Mucosa of stomach (tissue), 1 donor: ENCODE measurements at regions not wholly inside any gene's neighbourhood (a gene's known extent, or its start where the extent isn't known, plus 50 kb on each side); places are given as distances from the start of the nearest gene placed in this dataset.

Source experiments
- H3K27me3 ChIP-seq: one replicate; pipeline ENCODE4 v1.7.0; 2013; ENCODE audit warnings: mild to moderate bottlenecking, low read length; ENCODE audit not compliant: control insufficient read depth, insufficient read depth
- H3K36me3 ChIP-seq: one replicate; pipeline ENCODE4 v1.7.0; 2013; ENCODE audit warnings: low read length; ENCODE audit not compliant: control insufficient read depth, insufficient read depth
- H3K4me1 ChIP-seq: one replicate; pipeline ENCODE4 v1.7.0; 2013; ENCODE audit warnings: mild to moderate bottlenecking, low read length; ENCODE audit not compliant: control insufficient read depth, insufficient read depth
- H3K4me3 ChIP-seq: one replicate; pipeline ENCODE4 v1.7.0; 2013; ENCODE audit warnings: low read length
- H3K9ac ChIP-seq: one replicate; pipeline ENCODE4 v1.7.0; 2013; ENCODE audit warnings: mild to moderate bottlenecking, low read length, moderate library complexity
- H3K9me3 ChIP-seq: one replicate; pipeline ENCODE4 v1.7.0; 2013; ENCODE audit warnings: mild to moderate bottlenecking, low read length, moderate library complexity; ENCODE audit not compliant: control insufficient read depth
- donor health status: Pancreatic carcinoma.

GRCh38 chr22:48507595-48508350 lies 1319.9 kb downstream of the BRD1 start:
- H3K9me3 ChIP-seq: no peaks in the 10 kb centered on the region
- no peak overlapping the region for H3K9ac ChIP-seq
- no peak overlapping the region for H3K4me3 ChIP-seq
- H3K36me3 ChIP-seq: no peaks in the 10 kb centered on the region
- H3K27me3 ChIP-seq: no peaks in the 10 kb centered on the region
- H3K4me1 ChIP-seq: no peaks in the 10 kb centered on the region

GRCh38 chr22:48507171-48507570 lies 1320.5 kb downstream of the BRD1 start:
- H3K9me3 ChIP-seq: no peaks in the 10 kb centered on the region
- no peaks in the 10 kb centered on the region for H3K36me3 ChIP-seq
- H3K4me3 ChIP-seq: no peak overlapping the region
- H3K9ac ChIP-seq: no peak overlapping the region
- no peaks in the 10 kb centered on the region for H3K27me3 ChIP-seq
- H3K4me1 ChIP-seq: no peaks in the 10 kb centered on the region

GRCh38 chr22:48506506-48507145 lies 1321.0 kb downstream of the BRD1 start:
- no peaks in the 10 kb centered on the region for H3K9me3 ChIP-seq
- no peaks in the 10 kb centered on the region for H3K27me3 ChIP-seq
- no peaks in the 10 kb centered on the region for H3K36me3 ChIP-seq
- H3K4me1 ChIP-seq: no peaks in the 10 kb centered on the region
- no peak overlapping the region for H3K4me3 ChIP-seq
- H3K9ac ChIP-seq: no peak overlapping the region

- Histone ChIP-seq H3K4me1 (no peaks in the 10 kb centered on the region), H3K36me3 (no peaks in the 10 kb centered on the region), H3K4me3 (no peak overlapping the region), H3K9ac (no peak overlapping the region), H3K27me3 (no peaks in the 10 kb centered on the region), H3K9me3 (no peaks in the 10 kb centered on the region)
Measured at GRCh38 chr22:48505891-48506290, 1321.8 kb downstream of the BRD1 start.

GRCh38 chr22:48504519-48505140 lies 1323.0 kb downstream of the BRD1 start:
- H3K9ac ChIP-seq: no peak overlapping the region
- no peaks in the 10 kb centered on the region for H3K4me1 ChIP-seq
- no peaks in the 10 kb centered on the region for H3K27me3 ChIP-seq
- H3K9me3 ChIP-seq: no peaks in the 10 kb centered on the region
- no peak overlapping the region for H3K4me3 ChIP-seq
- H3K36me3 ChIP-seq: no peaks in the 10 kb centered on the region

- no peak overlapping the region for H3K4me3 ChIP-seq
- no peaks in the 10 kb centered on the region for H3K4me1 ChIP-seq
- H3K27me3 ChIP-seq: no peaks in the 10 kb centered on the region
- H3K9me3 ChIP-seq: no peaks in the 10 kb centered on the region
- no peaks in the 10 kb centered on the region for H3K36me3 ChIP-seq
- H3K9ac ChIP-seq: no peak overlapping the region
Measured at GRCh38 chr22:48503876-48504275, 1323.8 kb downstream of the BRD1 start.

GRCh38 chr22:48503035-48503625 lies 1324.5 kb downstream of the BRD1 start:
- Histone ChIP-seq H3K4me1 (no peaks in the 10 kb centered on the region), H3K36me3 (no peaks in the 10 kb centered on the region), H3K9me3 (no peaks in the 10 kb centered on the region), H3K9ac (no peak overlapping the region), H3K4me3 (no peak overlapping the region), H3K27me3 (no peaks in the 10 kb centered on the region)

- Histone ChIP-seq H3K9me3 (no peaks in the 10 kb centered on the region), H3K27me3 (no peaks in the 10 kb centered on the region), H3K9ac (no peak overlapping the region), H3K4me1 (no peaks in the 10 kb centered on the region), H3K4me3 (no peak overlapping the region), H3K36me3 (no peaks in the 10 kb centered on the region)
Measured at GRCh38 chr22:48501231-48501750, 1326.4 kb downstream of the BRD1 start.

GRCh38 chr22:48500471-48501230 lies 1327.0 kb downstream of the BRD1 start:
- H3K27me3 ChIP-seq: no peaks in the 10 kb centered on the region
- no peak overlapping the region for H3K4me3 ChIP-seq
- no peaks in the 10 kb centered on the region for H3K9me3 ChIP-seq
- no peaks in the 10 kb centered on the region for H3K36me3 ChIP-seq
- H3K9ac ChIP-seq: no peak overlapping the region
- no peaks in the 10 kb centered on the region for H3K4me1 ChIP-seq

GRCh38 chr22:48499456-48500425 lies 1327.9 kb downstream of the BRD1 start:
- no peaks in the 10 kb centered on the region for H3K9me3 ChIP-seq
- H3K27me3 ChIP-seq: no peaks in the 10 kb centered on the region
- H3K36me3 ChIP-seq: no peaks in the 10 kb centered on the region
- no peak overlapping the region for H3K9ac ChIP-seq
- H3K4me1 ChIP-seq: no peaks in the 10 kb centered on the region
- H3K4me3 ChIP-seq: no peak overlapping the region
